HepG2 (cell line): ENCODE measurements at regions not wholly inside any gene's neighbourhood (a gene's known extent, or its start where the extent isn't known, plus 50 kb on each side); places are given as distances from the start of the nearest gene placed in this dataset.
A peak's percentile ranks its signal among the peaks of the same experiment; 100 is the strongest.

Experiments used
- ATF4 ChIP-seq, 2 experiments: fragments of 450-650 bp in 1 of 2; sonication (generic) in 1 of 2; formaldehyde crosslinking; IDR thresholded peaks; 2 replicates each; pipeline versions ENCODE4 v1.5.0 to v1.8.0; 2020 to 2022; ENCODE audit warnings: mild to moderate bottlenecking in 1 of 2, missing genetic modification reagents in 1 of 2
- GFI1 ChIP-seq: sonication (generic); formaldehyde crosslinking; IDR thresholded peaks from 2 replicates; pipeline ENCODE4 v1.5.0; 2020; ENCODE audit warnings: missing genetic modification reagents, mild to moderate bottlenecking, borderline replicate concordance
- HMGXB4 ChIP-seq, 2 experiments: sonication (generic) in 1 of 2; formaldehyde crosslinking in 1 of 2; IDR thresholded peaks; 2 replicates each; pipeline versions ENCODE4 v1.4.0 to v1.6.1; 2018 to 2020; ENCODE audit warnings: missing genetic modification reagents in 2 of 2, borderline replicate concordance in 1 of 2, low read depth in 1 of 2, mild to moderate bottlenecking in 1 of 2, missing biosample characterization in 1 of 2
- NAIF1 ChIP-seq: sonication (generic); formaldehyde crosslinking; IDR thresholded peaks from 2 replicates; pipeline ENCODE4 v1.5.0; 2020; ENCODE audit warnings: mild to moderate bottlenecking, missing genetic modification reagents, borderline replicate concordance
- STAT6 ChIP-seq: sonication (generic); formaldehyde crosslinking; IDR thresholded peaks from 2 replicates; pipeline ENCODE4 v1.4.0; 2020; ENCODE audit warnings: missing genetic modification reagents, mild to moderate bottlenecking, borderline replicate concordance
- THAP8 ChIP-seq: sonication (generic); formaldehyde crosslinking; IDR thresholded peaks from 2 replicates; pipeline ENCODE4 v1.5.1; 2020; ENCODE audit warnings: missing genetic modification reagents, mild to moderate bottlenecking, borderline replicate concordance
- ZNF407 ChIP-seq: sonication (generic); formaldehyde crosslinking; IDR thresholded peaks from one replicate; pipeline ENCODE4 v1.5.1; 2020; ENCODE audit warnings: mild to moderate bottlenecking, missing genetic modification reagents; ENCODE audit errors: not compliant biosample characterization
- ZNF451 ChIP-seq: sonication (generic); formaldehyde crosslinking; IDR thresholded peaks from 2 replicates; pipeline ENCODE4 v1.5.0; 2020; ENCODE audit warnings: mild to moderate bottlenecking, missing genetic modification reagents
- ZNF709 ChIP-seq: sonication (generic); formaldehyde crosslinking; IDR thresholded peaks from 2 replicates; pipeline ENCODE4 v1.5.0; 2020; ENCODE audit warnings: mild to moderate bottlenecking, missing genetic modification reagents
- ZNF772 ChIP-seq: sonication (generic); formaldehyde crosslinking; IDR thresholded peaks from 2 replicates; pipeline ENCODE4 v1.5.0; 2020; ENCODE audit warnings: mild to moderate bottlenecking, missing genetic modification reagents
- ZNF788 ChIP-seq: sonication (generic); formaldehyde crosslinking; IDR thresholded peaks from 2 replicates; pipeline ENCODE4 v1.5.0; 2020; ENCODE audit warnings: mild to moderate bottlenecking, missing genetic modification reagents, borderline replicate concordance

- TF ChIP-seq ZNF788 (CRISPR knock-in tag): peak; percentile 94
- peak; percentile 69; the same call in 1 of the 2 replicates for TF ChIP-seq ZNF772 (CRISPR knock-in tag)
- peak; percentile 96 for TF ChIP-seq ZNF407
- TF ChIP-seq ZNF709 (CRISPR knock-in tag): 0 out of 2 replicates have a peak, but pooled peaks have one; percentile 37
- TF ChIP-seq ATF4 (CRISPR knock-in tag; IDR thresholded peaks at IDR 0.05): peak in 1 of 2 experiments; percentile 18; a peak in 2 of 4 replicates
- TF ChIP-seq ZNF451 (CRISPR knock-in tag): 0 out of 2 replicates have a peak, but pooled peaks have one; percentile 40
- TF ChIP-seq STAT6 (CRISPR knock-in tag): no peak
- TF ChIP-seq GFI1: peak; percentile 71; the same call in 1 of the 2 replicates
- no peak for TF ChIP-seq THAP8 (CRISPR knock-in tag)
- TF ChIP-seq HMGXB4 (CRISPR knock-in tag; IDR thresholded peaks at IDR 0.05; ENCODE audit: borderline replicate concordance in 1 of 2, low read depth in 1 of 2): peak; percentile 59 to 61; a peak in 3 of 4 replicates
- TF ChIP-seq NAIF1 (CRISPR knock-in tag): no peak; the same call in 1 of the 2 replicates
These were observed 105.3 kb upstream of the HNRNPU start (continued) for GRCh38 chr1:244969355-244970235.
